K562 (cell line): ENCODE measurements at regions not wholly inside any gene's neighbourhood (a gene's known extent, or its start where the extent isn't known, plus 50 kb on each side); places are given as distances from the start of the nearest gene placed in this dataset.

ENCODE experiments used
- CEBPG ChIP-seq, 3 experiments: fragments of 200-800 bp in 1 of 3; sonication (Bioruptor generic) in 1 of 3; sonication (generic) in 1 of 3; formaldehyde crosslinking in 1 of 3; IDR thresholded peaks in 2 of 3; conservative IDR thresholded peaks in 1 of 3; 2 replicates each; pipeline versions ENCODE4 v1.6.1 to v1.8.0; 2016 to 2022; ENCODE audit warnings: missing compliant biosample characterization in 2 of 3, missing genetic modification characterization in 2 of 3, mild to moderate bottlenecking in 1 of 3, missing genetic modification reagents in 1 of 3
- EGR1 ChIP-seq: fragments of 450-650 bp; conservative IDR thresholded peaks from 2 replicates; pipeline ENCODE4 v1.6.1; 2017; ENCODE audit warnings: mild to moderate bottlenecking
- ETV6 ChIP-seq, 3 experiments: fragments of 150-350 bp in 1 of 3; sonication (generic) in 1 of 3; formaldehyde crosslinking in 1 of 3; IDR thresholded peaks; 2 replicates each; pipeline versions ENCODE4 v1.6.1 to v1.8.0; 2014 to 2022; ENCODE audit warnings: borderline replicate concordance in 2 of 3, low read depth in 2 of 3, antibody characterized with exemption in 1 of 3, low read length in 1 of 3, mild to moderate bottlenecking in 1 of 3, missing genetic modification reagents in 1 of 3
- GATAD2B ChIP-seq: fragments of 450-650 bp; IDR thresholded peaks from 2 replicates; pipeline ENCODE4 v1.6.1; 2017; ENCODE audit warnings: mild to moderate bottlenecking, borderline replicate concordance
- HNRNPL ChIP-seq: fragments of 200-400 bp; formaldehyde crosslinking; IDR thresholded peaks from 2 replicates; pipeline ENCODE4 v1.6.1; 2017; ENCODE audit warnings: low read depth, mild to moderate bottlenecking, low read length
- POLR2AphosphoS5 ChIP-seq: IDR thresholded peaks from 2 replicates; pipeline ENCODE4 v1.6.1; 2011; ENCODE audit warnings: mild to moderate bottlenecking, low read depth, low read length, moderate library complexity; ENCODE audit not compliant: control insufficient read depth, insufficient read depth
- RBM34 ChIP-seq: fragments of 200-400 bp; formaldehyde crosslinking; IDR thresholded peaks from 2 replicates; pipeline ENCODE4 v1.6.1; 2018; ENCODE audit warnings: low read length, borderline replicate concordance; ENCODE audit not compliant: insufficient read depth
- TBP ChIP-seq: optimal IDR thresholded peaks from 2 replicates; pipeline ENCODE3; 2011; ENCODE audit warnings: low read depth, low read length, improper control_type of control experiment
- ZNF75A ChIP-seq: fragments of 450-650 bp; formaldehyde crosslinking; IDR thresholded peaks from 2 replicates; pipeline ENCODE4 v1.4.0; 2020; ENCODE audit warnings: mild to moderate bottlenecking
- TF ChIP-seq, protein P1 (sequence below), 2 experiments: fragments of 450-650 bp in 1 of 2; sonication (generic) in 1 of 2; formaldehyde crosslinking in 1 of 2; IDR thresholded peaks in 1 of 2; conservative IDR thresholded peaks in 1 of 2; 2 replicates each; pipeline versions ENCODE4 v1.6.1 to v1.8.1; 2016 to 2023; ENCODE audit warnings: mild to moderate bottlenecking in 2 of 2, moderate library complexity in 2 of 2, inconsistent platforms in 1 of 2, missing genetic modification reagents in 1 of 2
- TF ChIP-seq, protein P2 (sequence below): sonication (generic); formaldehyde crosslinking; IDR thresholded peaks from 2 replicates; pipeline ENCODE4 v1.8.1; 2023; ENCODE audit warnings: mild to moderate bottlenecking, missing genetic modification reagents
- TF ChIP-seq, protein P3 (sequence below), 3 experiments: IDR thresholded peaks in 2 of 3; conservative IDR thresholded peaks in 1 of 3; 2 replicates each; pipeline ENCODE4 v1.5.1; 2011 to 2012; ENCODE audit warnings: low read length in 3 of 3, mild to moderate bottlenecking in 3 of 3, control low read depth in 2 of 3, improper control_type of control experiment in 1 of 3, inconsistent platforms in 1 of 3, low read depth in 1 of 3, mixed read lengths in 1 of 3, moderate library complexity in 1 of 3; ENCODE audit not compliant: insufficient read depth in 2 of 3
- TF ChIP-seq, protein P4 (sequence below): fragments of 150-350 bp; conservative IDR thresholded peaks from 2 replicates; pipeline ENCODE4 v1.6.1; 2014; ENCODE audit warnings: low read length

DNA sequence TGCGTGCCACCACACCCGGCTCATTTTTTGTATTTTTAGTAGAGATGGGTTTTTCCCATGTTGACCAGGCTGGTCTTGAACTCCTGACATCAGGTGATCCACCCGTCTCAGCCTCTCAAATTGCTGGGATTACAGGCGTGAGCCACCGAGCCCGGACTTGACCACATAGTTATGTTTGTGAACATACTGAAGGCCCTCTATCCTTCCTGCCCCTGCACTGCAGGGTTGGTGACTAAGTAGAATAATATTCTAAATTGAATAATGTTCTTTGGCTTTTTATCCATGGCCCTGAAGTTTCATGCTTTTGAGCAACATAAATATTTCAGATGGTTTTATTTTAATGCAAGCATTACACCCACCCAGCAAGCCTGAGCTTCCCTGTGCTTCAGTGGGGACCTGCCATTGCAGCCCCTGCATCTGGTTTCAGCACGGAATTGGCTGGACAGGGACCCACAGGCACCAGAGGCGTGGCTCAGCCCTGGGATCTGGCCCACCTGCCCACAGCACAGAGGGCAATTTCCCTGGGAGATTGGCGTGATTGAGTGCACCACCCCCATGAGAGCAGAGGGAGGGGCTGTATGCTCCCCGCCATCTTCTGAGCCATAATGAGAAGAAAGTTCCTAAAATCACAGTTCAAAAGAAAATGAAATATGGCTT, 460.5 kb downstream of the BRD1 start:
- no peak for TF ChIP-seq TBP
- no peak for TF ChIP-seq HNRNPL
- no peak for TF ChIP-seq ZNF75A (CRISPR knock-in tag)
- no peak for TF ChIP-seq GATAD2B
- TF ChIP-seq, protein P1, sequence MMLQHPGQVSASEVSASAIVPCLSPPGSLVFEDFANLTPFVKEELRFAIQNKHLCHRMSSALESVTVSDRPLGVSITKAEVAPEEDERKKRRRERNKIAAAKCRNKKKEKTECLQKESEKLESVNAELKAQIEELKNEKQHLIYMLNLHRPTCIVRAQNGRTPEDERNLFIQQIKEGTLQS (IDR thresholded peaks at IDR 0.05), result no peak
- TF ChIP-seq, protein P1 (CRISPR knock-in tag; conservative IDR thresholded peaks at IDR 0.05), result no peak
- TF ChIP-seq, protein P2, sequence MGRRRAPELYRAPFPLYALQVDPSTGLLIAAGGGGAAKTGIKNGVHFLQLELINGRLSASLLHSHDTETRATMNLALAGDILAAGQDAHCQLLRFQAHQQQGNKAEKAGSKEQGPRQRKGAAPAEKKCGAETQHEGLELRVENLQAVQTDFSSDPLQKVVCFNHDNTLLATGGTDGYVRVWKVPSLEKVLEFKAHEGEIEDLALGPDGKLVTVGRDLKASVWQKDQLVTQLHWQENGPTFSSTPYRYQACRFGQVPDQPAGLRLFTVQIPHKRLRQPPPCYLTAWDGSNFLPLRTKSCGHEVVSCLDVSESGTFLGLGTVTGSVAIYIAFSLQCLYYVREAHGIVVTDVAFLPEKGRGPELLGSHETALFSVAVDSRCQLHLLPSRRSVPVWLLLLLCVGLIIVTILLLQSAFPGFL, result no peak
- TF ChIP-seq RBM34, result no peak
- TF ChIP-seq, protein P3, sequence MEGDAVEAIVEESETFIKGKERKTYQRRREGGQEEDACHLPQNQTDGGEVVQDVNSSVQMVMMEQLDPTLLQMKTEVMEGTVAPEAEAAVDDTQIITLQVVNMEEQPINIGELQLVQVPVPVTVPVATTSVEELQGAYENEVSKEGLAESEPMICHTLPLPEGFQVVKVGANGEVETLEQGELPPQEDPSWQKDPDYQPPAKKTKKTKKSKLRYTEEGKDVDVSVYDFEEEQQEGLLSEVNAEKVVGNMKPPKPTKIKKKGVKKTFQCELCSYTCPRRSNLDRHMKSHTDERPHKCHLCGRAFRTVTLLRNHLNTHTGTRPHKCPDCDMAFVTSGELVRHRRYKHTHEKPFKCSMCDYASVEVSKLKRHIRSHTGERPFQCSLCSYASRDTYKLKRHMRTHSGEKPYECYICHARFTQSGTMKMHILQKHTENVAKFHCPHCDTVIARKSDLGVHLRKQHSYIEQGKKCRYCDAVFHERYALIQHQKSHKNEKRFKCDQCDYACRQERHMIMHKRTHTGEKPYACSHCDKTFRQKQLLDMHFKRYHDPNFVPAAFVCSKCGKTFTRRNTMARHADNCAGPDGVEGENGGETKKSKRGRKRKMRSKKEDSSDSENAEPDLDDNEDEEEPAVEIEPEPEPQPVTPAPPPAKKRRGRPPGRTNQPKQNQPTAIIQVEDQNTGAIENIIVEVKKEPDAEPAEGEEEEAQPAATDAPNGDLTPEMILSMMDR (IDR thresholded peaks at IDR 0.05 in 2 of 3, conservative IDR thresholded peaks at IDR 0.05 in 1 of 3; ENCODE audit: insufficient read depth in 2 of 3, low read depth in 1 of 3, low read length in 3 of 3), result no peak
- TF ChIP-seq POLR2AphosphoS5, result no peak
- TF ChIP-seq, protein P4, sequence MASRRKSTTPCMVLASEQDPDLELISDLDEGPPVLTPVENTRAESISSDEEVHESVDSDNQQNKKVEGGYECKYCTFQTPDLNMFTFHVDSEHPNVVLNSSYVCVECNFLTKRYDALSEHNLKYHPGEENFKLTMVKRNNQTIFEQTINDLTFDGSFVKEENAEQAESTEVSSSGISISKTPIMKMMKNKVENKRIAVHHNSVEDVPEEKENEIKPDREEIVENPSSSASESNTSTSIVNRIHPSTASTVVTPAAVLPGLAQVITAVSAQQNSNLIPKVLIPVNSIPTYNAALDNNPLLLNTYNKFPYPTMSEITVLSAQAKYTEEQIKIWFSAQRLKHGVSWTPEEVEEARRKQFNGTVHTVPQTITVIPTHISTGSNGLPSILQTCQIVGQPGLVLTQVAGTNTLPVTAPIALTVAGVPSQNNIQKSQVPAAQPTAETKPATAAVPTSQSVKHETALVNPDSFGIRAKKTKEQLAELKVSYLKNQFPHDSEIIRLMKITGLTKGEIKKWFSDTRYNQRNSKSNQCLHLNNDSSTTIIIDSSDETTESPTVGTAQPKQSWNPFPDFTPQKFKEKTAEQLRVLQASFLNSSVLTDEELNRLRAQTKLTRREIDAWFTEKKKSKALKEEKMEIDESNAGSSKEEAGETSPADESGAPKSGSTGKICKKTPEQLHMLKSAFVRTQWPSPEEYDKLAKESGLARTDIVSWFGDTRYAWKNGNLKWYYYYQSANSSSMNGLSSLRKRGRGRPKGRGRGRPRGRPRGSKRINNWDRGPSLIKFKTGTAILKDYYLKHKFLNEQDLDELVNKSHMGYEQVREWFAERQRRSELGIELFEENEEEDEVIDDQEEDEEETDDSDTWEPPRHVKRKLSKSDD, result no peak
- no peak for TF ChIP-seq EGR1
- TF ChIP-seq ETV6 (IDR thresholded peaks at IDR 0.05; ENCODE audit: borderline replicate concordance in 1 of 2, low read depth in 2 of 2, low read length in 1 of 2), result no peak
- TF ChIP-seq ETV6 (CRISPR knock-in tag; IDR thresholded peaks at IDR 0.05; ENCODE audit: borderline replicate concordance), result no peak
- TF ChIP-seq CEBPG (CRISPR knock-in tag; IDR thresholded peaks at IDR 0.05), result no peak
- no peak for TF ChIP-seq CEBPG (tag; conservative IDR thresholded peaks at IDR 0.05 in 1 of 2, IDR thresholded peaks at IDR 0.05 in 1 of 2)
